ENCODE measurements at regions not wholly inside any gene's neighbourhood (a gene's known extent, or its start where the extent isn't known, plus 50 kb on each side); places are given as distances from the start of the nearest gene placed in this dataset.

- TF ChIP-seq CTCF (IDR thresholded peaks at IDR 0.05): no peak
- Histone ChIP-seq H3K9me3 (no peaks in the 10 kb centered on the region), H3K4me1 (no peaks in the 10 kb centered on the region), H3K4me3 (no peak overlapping the region), H3K27ac (no peak overlapping the region), H3K27me3 (no peaks in the 10 kb centered on the region), H3K36me3 (no peaks in the 10 kb centered on the region)
- intact Hi-C loops (cut with DNase I): no loop called here
- no peak for DNase-seq (ENCODE audit: low spot score in 2 of 2)
These were observed 327.7 kb downstream of the LRIG3 start for GRCh38 chr12:58592475-58593207.

GRCh38 chr12:58593557-58594304 lies 326.6 kb downstream of the LRIG3 start:
- no peak overlapping the region for H3K4me3 ChIP-seq
- H3K36me3 ChIP-seq: no peaks in the 10 kb centered on the region
- H3K27ac ChIP-seq: no peak overlapping the region
- DNase-seq (ENCODE audit: low spot score in 2 of 2): no peak
- intact Hi-C loops (cut with DNase I): no loop called here
- H3K27me3 ChIP-seq: no peaks in the 10 kb centered on the region
- H3K9me3 ChIP-seq: no peaks in the 10 kb centered on the region
- no peaks in the 10 kb centered on the region for H3K4me1 ChIP-seq
- no peak for TF ChIP-seq CTCF (IDR thresholded peaks at IDR 0.05)

GRCh38 chr12:58596381-58596780 lies 323.9 kb downstream of the LRIG3 start:
- no peak for TF ChIP-seq CTCF (IDR thresholded peaks at IDR 0.05)
- no peak for DNase-seq (ENCODE audit: low spot score in 2 of 2)
- no peaks in the 10 kb centered on the region for H3K27me3 ChIP-seq
- no peak overlapping the region for H3K4me3 ChIP-seq
- intact Hi-C loops (cut with DNase I): no loop called here
- H3K4me1 ChIP-seq: no peaks in the 10 kb centered on the region
- H3K9me3 ChIP-seq: no peaks in the 10 kb centered on the region
- H3K27ac ChIP-seq: no peak overlapping the region
- H3K36me3 ChIP-seq: no peaks in the 10 kb centered on the region

GRCh38 chr12:58601529-58601928 lies 318.8 kb downstream of the LRIG3 start:
- no peak for TF ChIP-seq CTCF (IDR thresholded peaks at IDR 0.05)
- Histone ChIP-seq H3K27ac (no peak overlapping the region), H3K4me3 (no peak overlapping the region), H3K27me3 (no peaks in the 10 kb centered on the region), H3K36me3 (no peaks in the 10 kb centered on the region), H3K9me3 (no peaks in the 10 kb centered on the region), H3K4me1 (no peaks in the 10 kb centered on the region)
- intact Hi-C loops (cut with DNase I): no loop called here
- no peak for DNase-seq (ENCODE audit: low spot score in 2 of 2)

- H3K4me1 ChIP-seq: no peaks in the 10 kb centered on the region
- intact Hi-C loops (cut with DNase I): no loop called here
- H3K27me3 ChIP-seq: no peaks in the 10 kb centered on the region
- no peak for DNase-seq (ENCODE audit: low spot score in 2 of 2)
- H3K27ac ChIP-seq: no peak overlapping the region
- no peaks in the 10 kb centered on the region for H3K9me3 ChIP-seq
- H3K4me3 ChIP-seq: no peak overlapping the region
- no peaks in the 10 kb centered on the region for H3K36me3 ChIP-seq
- TF ChIP-seq CTCF (IDR thresholded peaks at IDR 0.05): no peak
These were observed 318.1 kb downstream of the LRIG3 start for GRCh38 chr12:58602179-58602578.
